Testis (tissue), 2 donors: ENCODE measurements at regions not wholly inside any gene's neighbourhood (a gene's known extent, or its start where the extent isn't known, plus 50 kb on each side); places are given as distances from the start of the nearest gene placed in this dataset.

Experiments
- DNase-seq: peaks from one replicate; pipeline ENCODE4 v3.0.0-alpha.2; 2019
- H3K27ac ChIP-seq, 2 donors: fragments of 200-600 bp; sonication (generic); one replicate each; pipeline ENCODE4 v1.5.1; 2019
- H3K27me3 ChIP-seq: fragments of 200-600 bp; sonication (generic); one replicate; pipeline ENCODE4 v1.5.1; 2019
- H3K36me3 ChIP-seq: fragments of 200-600 bp; sonication (generic); one replicate; pipeline ENCODE4 v1.5.1; 2017; ENCODE audit warnings: low read depth; ENCODE audit errors: missing control alignments
- H3K4me1 ChIP-seq: fragments of 200-600 bp; sonication (generic); one replicate; pipeline ENCODE4 v1.5.1; 2019
- H3K4me3 ChIP-seq, 2 donors: fragments of 200-600 bp; sonication (generic); one replicate each; pipeline ENCODE4 v1.5.1; 2017 to 2019
- H3K9me3 ChIP-seq: fragments of 200-600 bp; sonication (generic); one replicate; pipeline ENCODE4 v1.5.1; 2017
- POLR2A ChIP-seq: fragments of 450-650 bp; IDR thresholded peaks from one replicate; pipeline ENCODE4 v1.6.1; 2017; ENCODE audit warnings: antibody characterized with exemption, mild to moderate bottlenecking, moderate library complexity
- WGBS, 2 donors: methylation state at CpG; one replicate each; pipeline ENCODE4 v1.1.5; 2018; 5-methylcytosine and 5-hydroxymethylcytosine counted together
- intact Hi-C: fragments of 100-400 bp; cut with DNase I; formaldehyde crosslinking; loops from one replicate; pipeline ENCODE4 v1.15.1; 2023; ENCODE audit warnings: low total_unique reads
- TF ChIP-seq, protein P1 (sequence below), 3 experiments: fragments of 450-650 bp in 2 of 3; fragments of 200-600 bp in 1 of 3; sonication (generic) in 1 of 3; IDR thresholded peaks; one replicate each; pipeline ENCODE4 v1.5.1; 2016 to 2019; ENCODE audit warnings: antibody characterized with exemption in 3 of 3, mild to moderate bottlenecking in 2 of 3, moderate library complexity in 1 of 3

DNA sequence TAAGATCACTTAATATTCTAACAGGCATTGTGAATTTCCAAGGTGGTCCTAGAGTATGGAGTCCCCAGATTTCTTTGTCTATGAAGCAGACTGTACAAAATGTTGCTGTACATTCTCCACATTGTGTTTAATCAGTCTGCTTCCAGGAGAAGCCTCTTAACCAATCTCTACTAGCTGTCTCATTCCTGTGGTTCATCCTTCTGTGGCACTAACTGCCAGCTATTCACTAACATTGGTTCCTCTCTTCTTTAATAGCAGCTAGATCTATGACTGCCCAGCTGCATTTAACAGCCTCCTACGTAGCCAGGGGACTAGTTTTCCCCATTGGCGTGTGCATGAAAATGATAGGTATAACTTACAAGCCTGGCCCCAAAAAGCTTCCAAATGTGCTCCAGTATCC is 395.4 kb downstream of the SAMD5 start:
- H3K4me3 ChIP-seq = no peak overlapping the region
- WGBS, 2 donors = 97 to 100% methylated on average over 2 of the region's 2 CpGs
- DNase-seq = no peak
- no peaks in the 10 kb centered on the region for H3K4me1 ChIP-seq
- TF ChIP-seq POLR2A = no peak
- TF ChIP-seq, protein P1, sequence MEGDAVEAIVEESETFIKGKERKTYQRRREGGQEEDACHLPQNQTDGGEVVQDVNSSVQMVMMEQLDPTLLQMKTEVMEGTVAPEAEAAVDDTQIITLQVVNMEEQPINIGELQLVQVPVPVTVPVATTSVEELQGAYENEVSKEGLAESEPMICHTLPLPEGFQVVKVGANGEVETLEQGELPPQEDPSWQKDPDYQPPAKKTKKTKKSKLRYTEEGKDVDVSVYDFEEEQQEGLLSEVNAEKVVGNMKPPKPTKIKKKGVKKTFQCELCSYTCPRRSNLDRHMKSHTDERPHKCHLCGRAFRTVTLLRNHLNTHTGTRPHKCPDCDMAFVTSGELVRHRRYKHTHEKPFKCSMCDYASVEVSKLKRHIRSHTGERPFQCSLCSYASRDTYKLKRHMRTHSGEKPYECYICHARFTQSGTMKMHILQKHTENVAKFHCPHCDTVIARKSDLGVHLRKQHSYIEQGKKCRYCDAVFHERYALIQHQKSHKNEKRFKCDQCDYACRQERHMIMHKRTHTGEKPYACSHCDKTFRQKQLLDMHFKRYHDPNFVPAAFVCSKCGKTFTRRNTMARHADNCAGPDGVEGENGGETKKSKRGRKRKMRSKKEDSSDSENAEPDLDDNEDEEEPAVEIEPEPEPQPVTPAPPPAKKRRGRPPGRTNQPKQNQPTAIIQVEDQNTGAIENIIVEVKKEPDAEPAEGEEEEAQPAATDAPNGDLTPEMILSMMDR (IDR thresholded peaks at IDR 0.05) = no peak
- intact Hi-C loops = no loop called here
- H3K27me3 ChIP-seq = no peaks in the 10 kb centered on the region
- no peaks in the 10 kb centered on the region for H3K36me3 ChIP-seq
- H3K27ac ChIP-seq = no peak overlapping the region
- no peaks in the 10 kb centered on the region for H3K9me3 ChIP-seq

GRCh38 chr6:147904416-147904815 is 395.9 kb downstream of the SAMD5 start:
- intact Hi-C loops = no loop called here
- no peaks in the 10 kb centered on the region for H3K4me1 ChIP-seq
- H3K9me3 ChIP-seq = no peaks in the 10 kb centered on the region
- H3K27me3 ChIP-seq = no peaks in the 10 kb centered on the region
- TF ChIP-seq POLR2A = no peak
- TF ChIP-seq, protein P1 (IDR thresholded peaks at IDR 0.05) = no peak
- H3K4me3 ChIP-seq = no peak overlapping the region
- no peak for DNase-seq
- WGBS, 2 donors = 83 to 98% methylated on average over 4 of the region's 4 CpGs
- H3K36me3 ChIP-seq = no peaks in the 10 kb centered on the region
- no peak overlapping the region for H3K27ac ChIP-seq

DNA sequence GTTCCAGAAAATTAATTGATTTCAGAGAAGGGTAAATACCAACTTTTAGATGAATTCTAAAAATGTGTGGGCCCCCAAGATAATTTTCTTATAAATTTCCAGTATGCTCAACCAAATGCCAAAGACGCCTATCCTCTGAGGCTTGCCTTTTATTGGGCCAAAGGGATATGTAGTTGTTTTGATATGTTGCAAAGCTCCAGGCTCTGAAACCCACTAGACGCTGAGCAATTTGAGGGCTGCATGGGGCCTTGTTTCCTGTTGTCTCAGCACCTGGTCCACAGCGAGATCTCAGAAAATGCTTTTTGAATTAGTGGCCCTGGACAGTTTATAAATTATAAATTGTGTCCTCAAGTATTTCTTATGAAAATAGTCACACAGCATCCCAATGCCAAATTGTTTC is 397.2 kb downstream of the SAMD5 start:
- no peak for TF ChIP-seq POLR2A
- TF ChIP-seq, protein P1 (IDR thresholded peaks at IDR 0.05) = no peak
- WGBS, 2 donors = 80 to 89% methylated on average over 3 of the region's 3 CpGs
- intact Hi-C loops = no loop called here
- Histone ChIP-seq H3K9me3 (no peaks in the 10 kb centered on the region), H3K36me3 (no peaks in the 10 kb centered on the region), H3K4me3 (no peak overlapping the region), H3K27me3 (no peaks in the 10 kb centered on the region), H3K27ac (no peak overlapping the region), H3K4me1 (no peaks in the 10 kb centered on the region)
- no peak for DNase-seq

GRCh38 chr6:147906361-147906760 is 397.9 kb downstream of the SAMD5 start:
- TF ChIP-seq, protein P1 (IDR thresholded peaks at IDR 0.05) = no peak
- no peak for TF ChIP-seq POLR2A
- intact Hi-C loops = no loop called here
- no peaks in the 10 kb centered on the region for H3K36me3 ChIP-seq
- no peaks in the 10 kb centered on the region for H3K27me3 ChIP-seq
- no peaks in the 10 kb centered on the region for H3K4me1 ChIP-seq
- no peaks in the 10 kb centered on the region for H3K9me3 ChIP-seq
- DNase-seq = no peak
- H3K4me3 ChIP-seq = no peak overlapping the region
- 89 to 97% methylated on average over 3 of the region's 3 CpGs for WGBS, 2 donors
- H3K27ac ChIP-seq = no peak overlapping the region

DNA sequence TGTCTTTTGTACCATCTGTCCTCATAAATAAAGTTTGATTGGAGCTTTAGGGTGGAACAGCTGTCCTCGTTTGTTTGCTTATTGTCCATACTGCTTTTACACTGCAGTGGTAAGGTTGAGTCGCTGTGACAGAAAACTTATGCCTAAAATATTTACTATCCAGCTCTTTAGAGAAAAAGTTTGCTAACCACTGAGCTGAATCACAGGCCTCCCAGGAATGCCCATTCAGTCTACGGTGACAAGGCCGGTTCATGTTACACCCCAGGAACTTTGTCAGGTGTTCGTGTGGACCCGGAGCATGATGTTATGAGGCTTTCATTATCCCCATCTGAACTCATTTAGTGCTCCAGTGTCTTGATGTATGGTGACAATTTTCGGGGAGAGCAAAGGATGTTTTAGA is 401.1 kb downstream of the SAMD5 start:
- Histone ChIP-seq H3K27me3 (no peaks in the 10 kb centered on the region), H3K4me3 (no peak overlapping the region), H3K36me3 (no peaks in the 10 kb centered on the region), H3K9me3 (no peaks in the 10 kb centered on the region), H3K4me1 (no peaks in the 10 kb centered on the region), H3K27ac (no peak overlapping the region)
- 90% methylated on average over 7 of the region's 7 CpGs for WGBS, 2 donors
- intact Hi-C loops = no loop called here
- TF ChIP-seq, protein P1 (IDR thresholded peaks at IDR 0.05) = no peak
- TF ChIP-seq POLR2A = no peak
- DNase-seq = no peak
